Parathyroid adenoma (tissue), 2 donors: ENCODE measurements at regions not wholly inside any gene's neighbourhood (a gene's known extent, or its start where the extent isn't known, plus 50 kb on each side); places are given as distances from the start of the nearest gene placed in this dataset.

Experiments used
- H2AFZ ChIP-seq: fragments of 300-600 bp; sonication (generic); one replicate; pipeline ENCODE4 v1.7.0; 2017; ENCODE audit warnings: antibody characterized with exemption, mild to moderate bottlenecking
- H3K27ac ChIP-seq: fragments of 300-600 bp; sonication (generic); one replicate; pipeline ENCODE4 v1.7.0; 2017
- H3K27me3 ChIP-seq: fragments of 300-600 bp; sonication (generic); one replicate; pipeline ENCODE4 v1.7.0; 2017; ENCODE audit warnings: low read length; ENCODE audit not compliant: control insufficient read depth, insufficient read depth
- H3K36me3 ChIP-seq: fragments of 300-600 bp; sonication (generic); one replicate; pipeline ENCODE4 v1.7.0; 2017; ENCODE audit warnings: low read length; ENCODE audit not compliant: control insufficient read depth, insufficient read depth
- H3K4me1 ChIP-seq: fragments of 300-600 bp; sonication (generic); one replicate; pipeline ENCODE4 v1.7.0; 2017; ENCODE audit warnings: control low read depth
- H3K4me2 ChIP-seq: fragments of 300-600 bp; sonication (generic); one replicate; pipeline ENCODE4 v1.7.0; 2017; ENCODE audit warnings: low read length
- H3K4me3 ChIP-seq: fragments of 300-600 bp; sonication (generic); one replicate; pipeline ENCODE4 v1.7.0; 2017; ENCODE audit warnings: low read depth, low read length
- H3K79me2 ChIP-seq: fragments of 300-600 bp; sonication (generic); one replicate; pipeline ENCODE4 v1.7.0; 2017; ENCODE audit warnings: control low read depth
- H3K9ac ChIP-seq: fragments of 300-600 bp; sonication (generic); one replicate; pipeline ENCODE4 v1.7.0; 2017; ENCODE audit warnings: mild to moderate bottlenecking
- H3K9me3 ChIP-seq: fragments of 300-600 bp; sonication (generic); one replicate; pipeline ENCODE4 v1.7.0; 2017; ENCODE audit warnings: low read length; ENCODE audit not compliant: control insufficient read depth
- TF ChIP-seq, protein P1 (sequence below): fragments of 300-600 bp; sonication (generic); IDR thresholded peaks from one replicate; pipeline ENCODE4 v1.7.0; 2017; ENCODE audit warnings: antibody characterized with exemption, mild to moderate bottlenecking
- donor health status: primary hyperparathyroidism.

DNA sequence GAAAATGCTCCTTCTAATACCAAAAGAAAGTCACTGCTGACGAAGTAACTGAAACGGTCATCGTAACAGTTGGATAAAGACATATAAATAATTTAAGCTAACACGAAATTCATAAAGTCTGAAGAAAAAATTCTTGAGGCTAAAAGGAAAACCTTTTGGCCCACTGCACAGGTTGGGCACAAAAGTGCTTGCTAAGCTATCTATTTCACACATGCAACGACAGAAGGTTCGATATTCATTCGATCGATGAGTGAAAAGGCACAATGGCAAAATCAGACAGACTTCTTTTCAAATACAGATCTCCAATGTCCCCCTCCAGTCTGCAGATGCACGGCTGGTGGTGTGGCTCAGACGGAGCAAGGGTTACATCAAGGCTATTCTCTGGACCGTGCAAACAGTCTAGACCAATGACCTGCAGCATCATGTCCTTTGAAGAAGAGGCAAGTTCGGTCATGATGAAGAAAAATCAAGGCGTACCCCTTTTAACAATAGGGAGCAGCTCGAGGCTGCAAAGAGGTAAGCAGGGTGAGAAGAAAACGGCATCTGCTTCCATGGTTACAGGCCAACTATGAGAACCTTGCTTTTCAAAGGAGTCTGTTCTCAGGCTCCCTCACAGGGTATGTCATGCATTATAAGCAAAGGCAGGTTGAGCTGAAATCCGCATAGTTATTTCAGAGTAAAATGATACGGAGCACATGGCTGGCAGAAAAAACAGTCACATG lies 579.6 kb downstream of the USP25 start:
- Histone ChIP-seq H3K27ac (no peak overlapping the region), H3K4me2 (no peak overlapping the region), H3K9ac (no peak overlapping the region), H3K36me3 (no peaks in the 10 kb centered on the region), H3K27me3 (no peaks in the 10 kb centered on the region), H2AFZ (no peak overlapping the region), H3K4me1 (no peaks in the 10 kb centered on the region), H3K4me3 (no peak overlapping the region), H3K9me3 (no peaks in the 10 kb centered on the region), H3K79me2 (no peaks in the 10 kb centered on the region)
- TF ChIP-seq, protein P1, sequence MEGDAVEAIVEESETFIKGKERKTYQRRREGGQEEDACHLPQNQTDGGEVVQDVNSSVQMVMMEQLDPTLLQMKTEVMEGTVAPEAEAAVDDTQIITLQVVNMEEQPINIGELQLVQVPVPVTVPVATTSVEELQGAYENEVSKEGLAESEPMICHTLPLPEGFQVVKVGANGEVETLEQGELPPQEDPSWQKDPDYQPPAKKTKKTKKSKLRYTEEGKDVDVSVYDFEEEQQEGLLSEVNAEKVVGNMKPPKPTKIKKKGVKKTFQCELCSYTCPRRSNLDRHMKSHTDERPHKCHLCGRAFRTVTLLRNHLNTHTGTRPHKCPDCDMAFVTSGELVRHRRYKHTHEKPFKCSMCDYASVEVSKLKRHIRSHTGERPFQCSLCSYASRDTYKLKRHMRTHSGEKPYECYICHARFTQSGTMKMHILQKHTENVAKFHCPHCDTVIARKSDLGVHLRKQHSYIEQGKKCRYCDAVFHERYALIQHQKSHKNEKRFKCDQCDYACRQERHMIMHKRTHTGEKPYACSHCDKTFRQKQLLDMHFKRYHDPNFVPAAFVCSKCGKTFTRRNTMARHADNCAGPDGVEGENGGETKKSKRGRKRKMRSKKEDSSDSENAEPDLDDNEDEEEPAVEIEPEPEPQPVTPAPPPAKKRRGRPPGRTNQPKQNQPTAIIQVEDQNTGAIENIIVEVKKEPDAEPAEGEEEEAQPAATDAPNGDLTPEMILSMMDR: no peak

DNA sequence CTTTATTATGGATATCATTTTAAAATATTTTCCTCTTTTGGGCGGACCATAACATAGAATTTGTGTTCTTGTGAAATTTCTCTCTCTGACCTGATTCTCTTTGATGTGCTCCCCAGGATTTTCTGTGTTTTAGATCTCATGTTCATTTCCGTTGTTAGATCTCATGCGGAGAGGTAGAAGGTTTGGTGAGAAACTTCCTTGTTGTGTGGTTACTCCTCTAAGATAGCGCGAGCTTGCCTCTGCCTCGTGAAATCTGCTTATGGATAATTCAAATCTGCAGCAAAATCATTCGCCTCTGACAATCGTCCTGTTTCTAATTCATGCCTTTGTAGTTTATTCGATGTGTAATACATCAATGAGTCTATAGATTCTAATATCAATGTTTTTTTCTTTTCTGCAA lies 580.4 kb downstream of the USP25 start:
- Histone ChIP-seq H3K4me2 (no peak overlapping the region), H3K79me2 (no peaks in the 10 kb centered on the region), H3K27ac (no peak overlapping the region), H3K9ac (no peak overlapping the region), H3K4me1 (no peaks in the 10 kb centered on the region), H3K9me3 (no peaks in the 10 kb centered on the region), H3K4me3 (no peak overlapping the region), H3K27me3 (no peaks in the 10 kb centered on the region), H2AFZ (no peak overlapping the region), H3K36me3 (no peaks in the 10 kb centered on the region)
- TF ChIP-seq, protein P1: no peak

DNA sequence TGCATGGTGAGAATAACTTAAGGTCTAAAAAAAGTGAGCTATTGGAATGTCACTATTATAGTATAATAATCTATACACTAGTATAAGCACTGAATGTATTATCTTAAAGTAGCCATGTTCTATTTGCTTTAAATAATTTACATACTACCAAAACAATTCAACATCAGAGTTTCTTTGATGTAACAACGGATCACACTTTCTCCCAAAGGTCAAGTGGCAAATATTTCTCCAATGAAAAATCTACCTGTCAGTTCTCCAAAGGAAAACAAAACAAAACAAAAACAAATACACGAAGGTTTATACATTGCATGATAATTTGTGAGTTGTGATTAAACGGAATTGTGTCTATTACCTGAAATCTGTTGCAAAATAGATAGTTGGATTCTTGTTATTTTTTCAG lies 581.4 kb downstream of the USP25 start:
- Histone ChIP-seq H3K79me2 (no peaks in the 10 kb centered on the region), H3K4me1 (no peaks in the 10 kb centered on the region), H3K27ac (no peak overlapping the region), H3K4me2 (no peak overlapping the region), H3K9ac (no peak overlapping the region), H2AFZ (no peak overlapping the region), H3K27me3 (no peaks in the 10 kb centered on the region), H3K4me3 (no peak overlapping the region), H3K9me3 (no peaks in the 10 kb centered on the region), H3K36me3 (no peaks in the 10 kb centered on the region)
- TF ChIP-seq, protein P1: no peak

- Histone ChIP-seq H3K4me1 (no peaks in the 10 kb centered on the region), H3K4me2 (no peak overlapping the region), H3K36me3 (no peaks in the 10 kb centered on the region), H2AFZ (no peak overlapping the region), H3K79me2 (no peaks in the 10 kb centered on the region), H3K9ac (no peak overlapping the region), H3K4me3 (no peak overlapping the region), H3K27ac (no peak overlapping the region), H3K9me3 (no peaks in the 10 kb centered on the region), H3K27me3 (no peaks in the 10 kb centered on the region)
- TF ChIP-seq, protein P1: no peak
These were observed 582.5 kb downstream of the USP25 start for GRCh38 chr21:16312321-16312720.

DNA sequence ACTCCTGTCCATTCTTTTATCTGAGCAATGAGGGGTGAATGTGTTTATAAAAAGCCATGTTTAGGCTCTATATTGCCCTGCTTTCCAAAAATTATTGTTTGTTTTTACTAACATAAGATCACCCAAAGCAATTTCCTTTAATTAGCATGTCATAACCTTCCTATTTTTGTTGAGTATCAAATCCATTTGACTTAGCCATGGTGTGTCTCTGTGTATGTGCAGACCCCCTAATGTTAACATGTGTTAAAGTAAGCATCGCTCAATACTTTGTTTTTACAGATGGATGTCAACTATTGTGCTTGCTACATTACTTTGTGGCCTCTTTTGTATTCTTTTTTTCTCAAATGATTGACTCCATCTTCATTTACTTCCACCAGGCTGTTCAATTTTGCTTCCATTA lies 585.4 kb downstream of the USP25 start:
- Histone ChIP-seq H3K9ac (no peak overlapping the region), H3K4me2 (no peak overlapping the region), H3K79me2 (no peaks in the 10 kb centered on the region), H3K27ac (no peak overlapping the region), H3K9me3 (no peaks in the 10 kb centered on the region), H3K36me3 (no peaks in the 10 kb centered on the region), H3K27me3 (no peaks in the 10 kb centered on the region), H3K4me1 (no peaks in the 10 kb centered on the region), H3K4me3 (no peak overlapping the region), H2AFZ (no peak overlapping the region)
- TF ChIP-seq, protein P1: no peak
